G401 (cell line): ENCODE measurements at regions not wholly inside any gene's neighbourhood (a gene's known extent, or its start where the extent isn't known, plus 50 kb on each side); places are given as distances from the start of the nearest gene placed in this dataset.

Source experiments
- DNase-seq: peaks from one replicate; pipeline ENCODE4 v3.0.0-alpha.2; 2015; ENCODE audit warnings: low spot score
- in situ Hi-C: cut with HindIII; loops from 2 replicates; pipeline ENCODE4 v1.10.0; 2016; ENCODE audit warnings: low sequenced_read_pairs, mixed read lengths

DNA sequence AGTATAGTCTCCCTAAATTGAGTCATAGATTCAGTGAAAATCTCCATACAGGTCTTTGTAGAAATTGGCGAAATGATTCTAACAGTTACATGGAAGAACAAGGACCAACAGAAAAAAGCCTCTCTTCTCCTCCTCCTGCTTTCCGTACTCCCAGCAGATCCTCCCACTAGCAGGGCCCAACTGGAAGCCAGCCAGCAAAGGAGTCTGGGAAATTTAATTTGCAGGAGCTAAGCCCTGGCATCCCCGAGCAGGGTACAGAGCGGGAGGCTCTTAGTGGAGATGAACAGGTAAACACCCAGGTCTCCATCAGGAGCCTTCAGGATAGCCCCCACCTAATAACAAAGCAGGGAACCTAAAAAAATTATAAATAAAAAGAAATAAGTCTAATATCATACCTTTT, 1473.8 kb downstream of the TBC1D22A start:
- in situ Hi-C loops, result no loop called here
- peak; percentile 87 for DNase-seq

DNA sequence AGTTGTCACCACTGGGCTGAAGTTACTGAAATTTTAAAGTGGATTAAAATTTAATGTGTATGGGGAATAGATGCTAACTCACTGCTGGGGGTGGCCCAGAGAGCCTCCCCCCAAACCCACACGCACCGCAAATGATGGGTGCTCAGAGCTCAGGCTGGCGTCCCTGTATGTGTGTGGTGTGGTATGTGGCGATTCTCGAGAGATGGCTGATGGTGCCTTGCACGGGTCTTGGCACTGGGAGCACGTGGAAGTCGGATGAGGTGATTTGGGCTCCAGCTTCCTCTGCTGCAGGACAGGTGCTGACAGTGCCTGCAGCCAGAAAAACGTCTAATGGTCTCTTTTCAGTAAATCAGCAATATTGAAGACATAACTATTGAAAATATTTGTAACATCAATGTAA, 1473.3 kb downstream of the TBC1D22A start:
- DNase-seq, result no peak
- in situ Hi-C loops, result no loop called here

DNA sequence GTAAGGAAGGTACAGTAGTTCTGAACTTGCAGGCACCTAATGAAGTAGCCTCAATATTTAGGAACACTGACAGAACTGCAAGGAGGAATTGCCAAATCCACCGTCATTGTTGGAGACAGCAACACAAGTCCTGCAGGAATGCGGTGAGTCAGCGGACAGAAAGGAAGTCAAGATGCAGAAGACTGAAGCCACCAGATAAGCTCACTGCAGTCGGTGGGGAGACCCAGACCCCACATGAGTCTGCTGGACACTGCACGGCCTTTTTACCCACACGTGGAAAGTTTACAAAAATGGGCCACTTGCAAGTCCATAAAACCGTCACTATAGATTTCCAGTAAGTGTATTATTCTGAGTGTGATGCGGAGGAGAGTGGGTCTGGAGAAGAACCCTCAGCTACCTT, 1471.6 kb downstream of the TBC1D22A start:
- in situ Hi-C loops, result no loop called here
- no peak for DNase-seq

DNA sequence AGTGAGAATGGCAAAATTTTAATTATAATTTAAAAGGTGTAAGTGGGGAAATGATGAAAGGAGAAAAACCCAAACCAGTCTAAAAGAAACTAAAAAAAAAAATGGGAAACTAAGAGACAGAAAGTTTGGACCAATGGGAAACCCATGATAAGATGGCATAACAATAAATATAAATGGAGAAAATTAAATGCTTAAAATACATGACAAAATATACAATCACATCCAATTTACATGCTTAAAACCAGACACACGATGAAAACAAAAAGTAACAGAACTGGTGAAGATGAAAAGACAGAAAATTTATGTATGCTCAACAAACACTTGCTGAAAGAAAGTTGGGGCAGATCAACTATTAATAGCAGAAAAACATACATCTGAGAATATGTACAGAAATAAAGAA, 1471.1 kb downstream of the TBC1D22A start:
- in situ Hi-C loops, result no loop called here
- DNase-seq, result no peak

DNA sequence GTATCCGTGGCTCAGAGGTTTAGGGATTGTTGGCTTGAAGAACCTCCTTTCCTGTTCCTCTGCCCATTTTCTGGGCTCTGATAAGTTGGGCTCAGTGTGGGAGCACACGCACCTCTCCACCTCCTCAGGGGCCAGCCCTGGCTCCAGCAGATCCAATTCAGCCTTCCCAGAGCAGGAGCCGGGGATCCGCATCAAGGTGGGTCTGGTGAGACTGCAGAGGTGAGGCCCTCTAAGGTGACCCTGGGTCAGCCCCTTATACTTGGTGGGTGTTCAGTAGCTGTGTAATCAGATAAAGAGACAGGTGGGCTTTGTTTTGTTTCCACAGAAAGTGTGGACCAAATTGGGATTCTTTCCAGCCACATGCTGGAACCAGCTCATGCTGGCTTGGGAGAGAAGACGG, 1466.0 kb downstream of the TBC1D22A start:
- in situ Hi-C loops, result no loop called here
- no peak for DNase-seq

DNA sequence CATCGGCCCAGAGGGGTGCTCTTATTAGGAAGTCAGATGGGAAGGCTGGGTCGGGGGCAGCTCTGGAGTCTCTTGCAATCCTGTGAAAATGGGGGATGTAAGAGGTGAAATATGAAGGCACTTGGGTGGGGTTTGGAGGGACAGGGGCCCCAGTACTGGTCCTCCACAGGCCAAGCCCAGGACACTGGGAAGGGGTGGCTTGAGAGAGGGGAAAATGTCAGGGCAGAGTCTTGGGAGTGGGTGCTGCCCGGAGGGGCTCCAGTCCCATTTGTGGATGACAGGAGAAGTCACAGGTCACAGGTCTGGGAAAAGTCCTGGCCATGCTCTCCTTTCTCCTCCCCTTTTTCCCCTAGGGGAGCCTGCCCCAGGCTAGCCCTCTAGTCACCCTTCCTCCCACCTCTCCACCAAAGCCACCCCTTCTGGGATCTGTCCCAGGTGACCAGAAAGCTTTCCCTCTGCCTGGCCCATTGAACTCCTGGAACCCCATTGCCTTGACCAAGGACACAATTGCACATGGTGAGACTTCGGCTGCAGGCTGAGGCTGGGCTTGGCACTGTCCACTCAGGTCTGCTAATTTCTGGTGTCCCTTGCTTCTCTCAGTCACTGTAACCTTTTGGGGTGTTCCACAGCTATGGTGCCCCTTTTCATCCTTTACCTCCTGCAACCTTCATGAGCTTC, 1465.0 kb downstream of the TBC1D22A start:
- DNase-seq, result no peak
- in situ Hi-C loops, result no loop called here

DNA sequence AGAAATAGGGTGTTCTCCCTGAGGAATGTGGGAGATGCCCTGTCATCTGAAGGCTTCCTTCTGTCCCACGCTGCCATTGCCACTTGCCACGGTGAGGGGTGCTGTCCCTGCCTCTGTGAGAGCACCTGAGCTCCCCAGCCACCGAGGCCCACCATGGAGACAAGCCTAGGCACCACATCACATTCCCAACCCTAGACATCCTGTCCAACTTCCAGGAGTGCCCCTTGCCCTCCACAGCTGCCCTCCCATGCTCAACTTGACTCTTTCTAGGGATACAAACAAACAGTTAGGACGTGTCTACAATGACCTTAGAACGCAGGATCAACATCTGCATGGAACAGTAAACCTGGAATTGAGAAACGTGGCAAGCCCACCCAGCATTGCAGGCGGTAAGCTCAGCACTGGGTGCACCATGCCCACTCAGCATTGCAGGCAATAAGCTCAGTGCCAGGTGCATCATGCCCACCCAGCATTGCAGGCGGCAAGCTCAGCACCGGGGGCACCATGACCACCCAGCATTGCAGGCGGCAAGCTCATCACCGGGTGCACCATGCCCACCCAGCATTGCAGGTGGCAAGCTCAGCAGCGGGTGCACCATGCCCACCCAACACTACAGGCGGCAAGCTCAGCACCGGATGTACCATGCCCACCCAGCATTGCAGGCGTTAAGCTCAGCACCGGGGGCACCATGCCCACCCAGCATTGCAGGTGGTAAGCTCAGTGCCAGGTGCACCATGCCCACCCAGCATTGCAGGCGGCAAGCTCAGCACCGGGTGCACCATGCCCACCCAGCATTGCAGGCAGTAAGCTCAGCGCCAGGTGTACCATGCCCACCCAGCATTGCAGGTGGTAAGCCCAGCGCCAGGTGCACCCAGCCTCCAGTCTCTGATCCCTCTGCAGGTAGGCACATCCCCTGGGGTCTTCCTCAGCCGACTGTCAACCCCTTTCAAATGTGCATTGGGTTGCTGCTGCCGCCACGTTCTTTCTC, 1463.9 kb downstream of the TBC1D22A start:
- no peak for DNase-seq
- in situ Hi-C loops, result no loop called here

DNA sequence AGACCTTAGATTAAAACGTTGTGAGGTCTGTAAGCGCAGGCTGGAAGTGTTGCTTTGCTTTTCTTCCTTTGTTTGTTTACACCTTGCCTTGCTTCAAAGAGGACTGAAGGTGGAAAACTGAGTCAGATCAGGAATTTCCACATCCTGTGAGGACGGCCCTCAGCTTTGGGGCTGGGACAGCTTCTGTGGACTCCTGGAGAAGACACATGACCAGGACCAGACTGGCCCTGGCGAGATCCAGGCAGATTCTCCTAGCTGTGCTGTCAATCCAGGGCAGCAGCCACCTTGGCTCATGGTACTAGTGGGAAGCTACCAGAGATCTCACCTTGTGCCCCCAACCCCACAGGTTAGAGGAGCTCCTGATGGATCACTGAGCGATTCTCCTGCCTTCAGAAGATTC, 1461.9 kb downstream of the TBC1D22A start:
- in situ Hi-C loops, result no loop called here
- DNase-seq, result peak; percentile 67

DNA sequence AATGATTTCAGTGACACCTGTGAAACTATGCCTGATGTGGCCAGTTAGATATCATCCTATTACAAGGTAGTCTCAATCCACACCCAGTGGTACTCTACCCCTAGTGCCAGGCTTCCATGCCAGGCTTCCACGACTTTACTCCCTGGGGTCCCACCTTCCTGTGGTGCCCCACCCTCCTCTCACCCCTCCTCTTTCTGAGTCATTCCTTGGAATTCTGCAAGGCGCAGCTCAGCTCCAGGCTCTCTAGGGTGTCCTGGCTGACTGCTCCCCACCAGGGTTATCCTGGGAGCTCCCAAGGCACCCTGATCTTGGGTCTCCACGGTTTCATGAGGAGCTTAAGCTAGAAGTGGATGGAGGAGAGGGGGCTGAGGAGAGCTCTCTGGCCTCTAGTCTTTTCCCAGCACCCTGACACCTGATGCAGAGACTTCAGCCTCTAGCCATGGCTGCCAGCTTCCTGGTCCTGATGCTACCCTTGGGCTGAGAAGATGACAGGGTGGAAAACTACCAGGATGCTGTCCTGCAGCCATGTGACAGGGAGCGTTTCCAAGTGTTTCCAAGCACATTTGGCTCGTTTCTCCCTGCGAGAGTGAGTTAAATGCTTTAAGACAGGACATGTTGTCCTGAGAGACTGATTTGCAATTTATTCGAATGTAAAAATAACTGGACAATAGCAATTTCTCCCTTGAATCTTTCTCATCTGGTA, 1461.2 kb downstream of the TBC1D22A start:
- DNase-seq, result peak; percentile 98
- in situ Hi-C loops, result no loop called here

DNA sequence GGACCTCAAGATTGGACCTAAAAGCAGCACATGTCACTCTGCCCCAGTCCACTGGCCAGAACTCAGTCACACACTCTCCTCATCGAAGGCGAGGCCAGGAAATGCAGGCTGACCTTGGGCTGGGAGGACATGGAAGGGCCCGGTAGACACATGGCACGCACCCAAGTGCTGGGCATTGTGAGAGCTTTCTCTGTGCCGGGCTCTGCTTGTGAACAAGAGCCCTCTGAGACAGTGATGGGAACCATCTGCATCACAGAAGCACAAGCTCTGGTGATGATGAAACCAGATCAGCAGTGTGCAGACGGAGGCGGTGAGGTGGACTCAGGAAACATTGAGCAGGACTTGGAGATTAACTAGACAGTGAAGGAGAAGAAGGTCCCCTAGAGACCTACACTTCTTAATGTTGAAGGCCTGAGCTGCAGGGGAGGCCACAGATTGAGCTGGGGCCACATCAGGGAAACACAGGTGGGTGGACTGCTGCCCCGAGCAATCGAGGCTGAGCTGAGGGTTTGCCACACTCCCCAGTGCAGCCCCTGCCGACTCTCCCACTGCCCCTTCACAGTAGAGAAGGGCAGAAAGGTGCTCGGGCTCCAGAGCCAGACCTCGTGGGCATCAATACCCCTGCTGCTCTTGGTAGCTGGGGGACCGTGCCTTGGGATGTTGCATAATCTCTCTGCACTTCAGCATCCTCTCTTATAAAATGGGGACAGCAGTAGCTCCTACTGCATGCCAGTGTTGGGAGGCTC, 1460.5 kb downstream of the TBC1D22A start:
- DNase-seq, result peak; percentile 8
- in situ Hi-C loops, result no loop called here

DNA sequence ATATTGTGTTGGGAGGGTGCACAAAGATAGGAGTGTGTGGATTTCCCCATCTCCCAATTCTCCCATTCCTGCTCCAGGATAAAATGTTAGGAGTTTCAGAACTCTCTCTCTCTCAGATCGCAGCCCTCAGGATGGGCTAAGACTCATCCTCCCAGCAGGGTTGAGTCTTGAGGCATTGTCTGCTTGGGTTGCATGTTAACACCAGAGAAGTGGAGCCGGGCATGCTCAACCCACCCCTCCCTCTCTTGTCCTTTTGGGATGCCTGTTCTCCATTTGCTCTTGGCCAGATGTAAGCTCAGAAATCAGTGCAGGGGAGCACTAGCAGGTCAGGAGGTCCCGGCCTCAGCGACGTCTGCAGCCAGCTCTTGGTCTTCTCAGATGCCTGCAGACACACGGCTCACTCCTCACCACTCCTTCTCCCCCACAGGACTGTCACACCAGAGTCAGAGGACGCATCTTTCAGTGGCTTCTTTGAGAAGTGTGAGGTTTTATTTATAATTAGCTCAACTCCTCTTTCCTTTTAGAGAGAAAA, 1456.5 kb downstream of the TBC1D22A start:
- in situ Hi-C loops, result no loop called here
- no peak for DNase-seq

DNA sequence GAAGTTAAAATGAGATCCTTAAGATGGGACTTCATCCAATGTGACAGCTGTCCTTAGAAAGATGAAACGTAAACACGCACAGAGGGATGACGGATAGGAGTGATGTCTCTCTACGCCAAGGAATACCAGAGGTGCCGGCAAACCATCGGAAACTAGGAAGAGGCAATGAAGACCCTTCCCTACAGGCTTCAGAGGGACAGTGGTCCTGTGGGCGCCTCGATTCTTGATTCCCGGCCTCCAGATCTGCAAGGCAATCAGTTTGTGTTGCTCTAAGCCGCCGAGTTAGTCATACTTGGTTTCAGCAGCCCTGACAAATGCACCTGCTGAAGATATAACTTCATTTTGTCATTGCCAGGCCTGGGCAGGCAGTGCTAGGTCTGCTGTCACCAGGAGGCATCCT, 1455.1 kb downstream of the TBC1D22A start:
- in situ Hi-C loops, result no loop called here
- DNase-seq, result no peak

DNA sequence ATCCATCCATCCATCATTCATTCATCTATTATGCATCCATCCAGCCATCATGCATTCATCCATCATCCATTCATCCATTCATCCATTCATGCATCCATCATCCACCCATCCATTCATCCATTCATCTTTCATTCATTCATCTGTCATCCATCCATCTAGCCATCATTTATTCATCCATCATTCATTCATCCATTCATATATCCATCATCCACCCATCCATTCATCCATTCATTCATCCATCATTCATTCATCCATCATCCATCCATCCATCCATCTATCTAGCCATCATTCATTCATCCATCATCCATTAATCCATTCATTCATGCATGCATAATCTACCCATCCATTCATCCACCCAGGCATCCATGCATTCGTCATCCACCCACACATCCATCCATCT, 1450.3 kb downstream of the TBC1D22A start:
- in situ Hi-C loops, result no loop called here
- no peak for DNase-seq

DNA sequence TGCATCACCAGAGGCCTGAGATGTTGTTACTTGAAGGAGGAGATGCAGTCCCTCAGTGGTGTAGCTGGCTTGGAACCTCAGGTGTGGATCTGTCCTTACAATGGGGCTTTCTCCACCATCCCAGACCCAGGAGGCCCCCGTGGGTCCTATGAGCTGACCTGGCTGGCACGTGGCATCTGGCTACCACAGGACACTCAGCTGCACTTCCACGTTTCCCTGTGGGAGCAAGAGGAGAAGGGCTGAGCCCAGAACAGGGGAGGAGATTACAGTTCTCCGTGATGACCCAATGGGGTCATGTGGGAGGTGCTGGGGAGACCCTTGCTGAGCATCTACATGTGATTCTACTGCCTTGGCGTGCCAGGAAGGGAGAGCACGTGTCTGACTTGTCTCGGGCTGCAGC, 1448.4 kb downstream of the TBC1D22A start:
- in situ Hi-C loops, result no loop called here
- no peak for DNase-seq

DNA sequence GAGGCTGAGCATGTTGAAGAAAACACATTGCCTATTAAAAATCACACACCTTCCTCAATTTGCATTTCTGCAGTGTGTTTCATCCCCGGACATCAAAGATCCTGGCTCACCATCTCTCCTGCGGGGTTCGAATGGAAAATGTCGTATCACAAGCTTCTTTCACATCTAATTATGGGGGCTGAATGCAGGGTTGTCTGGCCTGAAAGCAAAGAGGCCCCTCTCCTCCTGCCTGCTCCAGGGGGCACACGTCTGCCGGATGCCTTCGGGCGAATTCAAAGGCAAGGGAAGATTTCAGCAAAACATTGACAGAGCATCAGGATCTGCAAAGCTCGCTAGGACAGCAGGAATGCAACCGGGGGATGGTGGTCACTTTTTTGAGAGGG, 1447.7 kb downstream of the TBC1D22A start:
- no peak for DNase-seq
- in situ Hi-C loops, result no loop called here

DNA sequence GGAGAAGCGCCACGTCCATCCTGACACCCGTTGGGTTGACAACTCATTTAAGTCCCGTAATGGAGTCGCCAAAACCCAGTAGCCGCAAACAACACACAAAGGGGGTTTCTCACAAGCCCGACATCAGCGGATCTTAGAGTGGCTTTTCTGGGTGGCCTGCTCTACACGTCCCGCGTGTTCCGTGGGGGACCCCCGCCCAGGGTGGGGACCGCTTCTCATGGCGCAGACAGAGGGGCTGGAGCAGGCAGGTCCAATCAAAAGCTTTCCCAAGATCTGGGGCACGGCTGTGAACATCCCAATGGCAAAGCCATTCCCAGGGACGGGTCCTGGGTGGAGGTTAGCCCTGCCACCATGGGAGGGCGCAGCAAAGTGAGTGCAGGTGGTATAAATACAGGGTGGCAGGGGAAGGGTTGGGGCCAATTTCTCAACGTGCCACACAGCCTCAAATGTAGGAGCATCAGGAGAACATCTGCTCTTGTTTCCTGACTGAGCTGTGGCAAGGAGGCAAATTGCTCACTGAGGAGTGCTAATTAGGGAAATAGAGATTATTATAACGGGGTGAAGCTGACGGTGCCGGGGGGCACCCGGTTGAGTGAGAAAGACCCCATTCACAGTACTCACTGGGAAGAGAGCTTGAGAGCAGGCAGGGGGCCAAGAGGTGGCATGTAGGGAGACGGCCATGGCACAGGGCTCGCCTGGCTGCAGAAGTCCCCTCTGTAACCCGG, 1447.2 kb downstream of the TBC1D22A start:
- no peak for DNase-seq
- in situ Hi-C loops, result no loop called here

DNA sequence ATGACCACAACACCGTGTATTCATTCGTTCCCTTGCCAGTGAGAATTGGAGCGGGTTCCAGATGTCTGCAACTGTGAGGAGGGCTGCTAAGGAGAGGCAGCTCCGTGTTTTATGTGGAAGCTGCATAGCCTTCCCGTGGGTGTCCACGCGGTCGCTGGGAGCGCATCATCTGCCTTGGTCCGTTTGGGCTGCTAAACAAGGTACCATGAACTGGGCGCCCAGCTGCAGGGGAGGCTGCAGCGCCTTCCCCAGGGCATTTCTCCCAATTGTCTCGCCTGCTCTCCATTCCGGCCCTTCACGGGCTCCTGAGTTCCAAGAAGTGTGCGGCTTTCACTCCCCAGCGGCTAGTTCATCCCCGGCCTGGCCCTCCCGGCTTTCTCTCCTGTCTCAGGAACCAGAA, 1446.4 kb downstream of the TBC1D22A start:
- no peak for DNase-seq
- in situ Hi-C loops, result no loop called here

DNA sequence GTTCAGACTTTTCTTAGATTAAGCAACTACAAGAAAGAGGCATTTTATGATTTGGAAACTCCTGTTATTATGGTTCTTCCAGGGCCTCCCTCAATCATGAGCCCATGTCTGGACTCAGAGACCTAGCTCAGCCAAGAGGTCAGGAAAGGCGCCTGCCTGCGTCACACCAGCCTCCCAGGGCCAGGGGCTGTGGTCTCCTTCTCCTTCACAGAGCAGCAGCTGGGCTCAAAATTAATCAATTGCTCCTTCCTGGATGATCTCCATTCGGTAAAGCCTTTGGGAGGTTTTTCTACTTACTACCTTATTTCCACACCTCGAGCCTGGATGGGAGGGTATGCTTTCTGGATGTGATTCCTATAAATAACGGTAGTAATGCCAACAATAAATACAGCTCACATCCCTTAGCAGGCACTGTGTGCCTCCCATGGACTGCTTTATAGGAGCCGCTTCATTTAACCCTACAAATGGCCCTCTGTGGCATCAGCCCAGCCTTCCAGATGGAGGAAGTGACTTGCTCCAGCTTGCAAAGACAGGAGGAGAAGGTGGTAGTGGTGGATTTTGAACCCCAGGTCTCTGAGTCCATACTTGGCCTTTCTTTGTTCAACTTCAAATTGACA, 1445.6 kb downstream of the TBC1D22A start:
- DNase-seq, result no peak
- in situ Hi-C loops, result no loop called here
